HG03196 (cell line): ENCODE measurements at regions not wholly inside any gene's neighbourhood (a gene's known extent, or its start where the extent isn't known, plus 50 kb on each side); places are given as distances from the start of the nearest gene placed in this dataset.
"Not testable (repeated sequence)": the region's sequence is repeated elsewhere in the genome, so short reads cannot be mapped to it uniquely, and the experiment has no call there.

Experiments used
- ATAC-seq: cut with Tn5 transposase; IDR thresholded peaks from one replicate; pipeline ENCODE4 v1.9.1; 2021; ENCODE audit not compliant: unreplicated experiment

GRCh38 chr20:48411919-48412522 lies 415.8 kb downstream of the PREX1 start:
- no peak for ATAC-seq

- ATAC-seq = no peak
Measured at GRCh38 chr20:48411245-48411644, 416.6 kb downstream of the PREX1 start.

GRCh38 chr20:48409055-48409615 lies 418.7 kb downstream of the PREX1 start:
- ATAC-seq = no peak

DNA sequence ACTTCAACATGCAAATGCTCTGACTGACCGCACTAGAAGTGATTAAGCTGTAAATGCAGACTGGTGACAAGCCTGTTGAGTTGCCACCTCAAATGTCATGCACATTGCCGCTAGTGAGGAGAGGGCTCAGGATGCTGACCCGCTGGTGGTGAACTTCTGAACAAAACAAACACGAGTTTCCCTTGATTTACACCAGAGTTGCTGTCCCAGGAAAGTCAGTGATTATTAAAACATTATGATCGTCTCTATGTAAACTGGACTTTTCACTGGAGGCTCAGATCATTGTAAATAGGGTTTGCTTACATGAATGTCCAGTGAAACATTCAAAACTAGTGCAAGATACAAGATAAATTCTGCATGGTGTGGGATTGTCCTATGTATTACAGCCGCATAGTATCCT lies 420.1 kb downstream of the PREX1 start:
- ATAC-seq = no peak

DNA sequence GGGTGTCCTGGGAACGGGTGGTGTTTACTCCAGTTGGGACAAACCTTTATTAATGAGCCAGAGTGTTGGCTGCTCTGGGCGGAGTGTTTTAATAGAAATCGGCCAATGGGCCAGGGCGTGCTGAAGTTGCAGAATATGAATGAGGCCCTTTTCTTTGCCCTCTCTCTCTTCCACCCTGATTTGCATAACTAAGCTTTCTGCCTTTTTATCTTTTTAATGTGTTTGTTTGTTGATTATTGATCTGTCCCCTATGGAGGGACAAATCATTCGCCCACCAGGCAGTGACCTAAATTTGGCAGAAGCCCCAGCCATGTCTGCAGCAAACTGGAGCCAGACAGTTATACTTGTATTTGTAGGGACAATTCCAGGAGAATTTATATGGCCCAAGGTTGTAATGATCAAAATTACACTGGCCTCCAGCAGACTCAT lies 420.9 kb downstream of the PREX1 start:
- no peak for ATAC-seq

DNA sequence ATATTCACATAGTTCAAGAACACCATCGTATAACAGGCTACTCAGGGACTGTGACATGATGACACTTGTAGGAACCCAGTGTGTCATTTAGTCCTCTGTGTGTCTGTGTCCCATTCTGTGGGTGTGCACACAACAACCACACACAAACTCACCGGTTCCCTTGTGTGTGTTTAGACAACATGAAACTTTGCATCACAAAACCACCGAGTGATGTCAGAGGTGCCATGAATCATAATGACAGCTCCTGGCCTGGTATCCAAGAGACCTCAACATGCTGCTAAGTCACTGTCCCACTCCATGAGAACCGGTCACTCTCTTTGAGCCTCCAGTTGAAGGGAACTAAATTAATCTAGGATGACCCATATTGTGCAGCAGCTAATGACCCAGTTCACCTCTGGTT lies 421.3 kb downstream of the PREX1 start:
- no peak for ATAC-seq

DNA sequence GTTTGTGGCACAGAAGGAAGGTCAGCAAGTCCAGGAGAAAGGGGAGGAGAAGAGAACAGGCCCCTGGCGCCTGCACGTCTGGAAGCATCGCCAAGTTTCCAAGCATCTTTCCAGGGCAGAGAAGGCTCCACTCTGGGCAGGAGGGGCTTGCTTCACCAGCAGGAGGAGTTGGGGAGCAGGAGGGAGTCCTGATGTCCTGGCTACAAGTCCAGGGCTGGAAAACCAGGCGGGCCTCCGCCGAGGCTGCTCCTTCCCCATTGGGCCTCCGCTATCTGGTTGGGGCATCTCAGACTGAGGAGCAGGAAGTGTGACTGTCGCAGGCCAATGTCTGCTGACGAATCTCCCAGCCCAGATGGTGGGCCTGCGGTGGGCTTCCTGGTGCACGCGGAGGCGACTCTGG lies 421.9 kb downstream of the PREX1 start:
- ATAC-seq = no peak

- no peak for ATAC-seq
Measured at GRCh38 chr20:48404598-48404997, 423.2 kb downstream of the PREX1 start.

- ATAC-seq = no peak
Measured at GRCh38 chr20:48403167-48403761, 424.5 kb downstream of the PREX1 start.

- ATAC-seq = no peak
Measured at GRCh38 chr20:48401359-48401758, 426.4 kb downstream of the PREX1 start.

DNA sequence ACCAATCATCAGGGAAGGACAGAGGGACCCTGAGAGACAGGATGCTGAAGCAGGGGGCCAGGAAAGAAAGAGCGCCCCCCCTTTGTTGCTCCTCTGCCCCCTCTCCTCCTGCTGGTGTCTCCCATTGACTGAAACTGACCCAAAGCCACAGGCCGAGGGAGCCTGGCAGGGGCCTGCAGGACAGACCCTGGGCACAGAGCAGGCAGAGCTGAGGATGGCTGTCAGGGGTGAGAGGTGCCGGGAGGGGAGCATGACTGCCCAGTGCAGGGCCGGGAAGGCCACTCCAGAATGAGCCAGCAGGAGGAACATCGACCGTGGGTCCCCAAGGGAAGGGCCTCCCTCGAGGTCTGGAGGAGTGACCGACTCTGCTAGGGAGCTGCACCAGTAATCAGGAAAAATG lies 427.8 kb downstream of the PREX1 start:
- no peak for ATAC-seq

- ATAC-seq = no peak
Measured at GRCh38 chr20:48398506-48399449, 429.0 kb downstream of the PREX1 start.

DNA sequence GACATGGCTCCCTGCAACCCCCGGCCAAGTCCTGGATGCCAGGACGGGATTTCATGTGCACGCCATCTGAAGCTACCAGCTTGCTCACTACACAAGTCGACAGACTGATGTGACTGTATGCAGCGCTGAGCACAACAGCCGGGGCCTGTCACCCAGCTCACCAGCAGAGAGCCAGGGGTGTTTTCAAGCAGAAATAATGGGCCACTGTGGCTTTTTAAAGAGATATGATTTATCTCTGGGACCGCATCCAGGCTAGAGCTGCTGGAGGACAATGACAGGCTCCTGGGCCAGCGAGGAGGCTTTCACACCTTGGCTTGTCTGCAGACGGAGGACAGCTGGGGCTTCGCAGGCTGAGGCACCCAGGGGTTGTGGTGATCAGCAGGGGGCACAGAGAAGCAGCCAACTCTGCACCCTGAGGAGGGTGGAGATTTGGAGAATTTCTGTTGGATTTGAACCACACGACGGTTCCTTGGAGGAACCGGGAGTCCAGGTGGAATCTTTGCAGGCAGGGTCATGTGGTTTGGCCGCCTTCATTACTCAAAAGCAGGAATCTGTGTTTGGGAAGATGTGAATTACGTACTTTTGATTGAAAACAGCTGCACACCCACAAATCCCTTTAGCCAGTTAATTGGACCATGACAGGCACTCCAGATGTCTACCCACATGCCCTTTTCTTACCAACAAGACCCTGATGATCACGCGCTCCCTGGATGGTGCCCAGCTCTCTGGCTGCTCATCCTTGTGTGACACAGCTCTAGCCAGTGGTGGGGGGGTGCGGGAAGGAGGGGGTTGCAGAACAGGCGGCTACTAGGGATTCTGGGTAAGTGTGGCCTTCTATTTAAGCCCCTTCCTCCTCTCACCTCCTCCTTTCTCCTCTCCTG lies 430.6 kb downstream of the PREX1 start:
- not testable (repeated sequence) for ATAC-seq

- no peak for ATAC-seq
Measured at GRCh38 chr20:48395816-48396546, 431.8 kb downstream of the PREX1 start.

GRCh38 chr20:48394415-48395081 lies 433.3 kb downstream of the PREX1 start:
- ATAC-seq = no peak

DNA sequence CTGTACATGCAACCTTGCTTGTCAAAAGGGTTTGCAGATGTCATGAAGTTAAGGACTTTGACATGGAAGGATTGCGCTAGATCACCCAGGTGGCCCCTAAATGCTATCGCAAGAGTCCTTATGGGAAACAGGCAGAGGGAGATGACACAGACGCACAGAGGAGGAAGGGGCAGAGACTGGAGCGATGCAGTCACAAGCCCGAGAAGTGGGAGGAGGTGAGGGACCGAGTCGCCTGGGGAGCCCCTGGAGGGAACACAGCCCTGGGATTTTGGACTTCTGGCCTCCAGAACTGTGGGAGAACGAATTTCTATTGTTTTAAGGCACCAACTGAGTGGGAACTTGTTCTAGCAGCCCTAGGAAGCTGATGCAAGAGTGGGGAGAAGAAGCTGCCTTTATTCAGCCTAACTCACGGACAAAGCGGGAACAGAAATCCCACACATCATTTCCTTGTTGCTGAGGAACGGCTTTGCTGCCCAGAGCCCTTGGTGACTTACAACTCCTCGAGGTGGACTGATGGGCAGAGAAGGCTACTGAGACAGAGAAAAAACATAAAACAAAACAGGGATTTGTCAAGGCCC lies 434.0 kb downstream of the PREX1 start:
- no peak for ATAC-seq

DNA sequence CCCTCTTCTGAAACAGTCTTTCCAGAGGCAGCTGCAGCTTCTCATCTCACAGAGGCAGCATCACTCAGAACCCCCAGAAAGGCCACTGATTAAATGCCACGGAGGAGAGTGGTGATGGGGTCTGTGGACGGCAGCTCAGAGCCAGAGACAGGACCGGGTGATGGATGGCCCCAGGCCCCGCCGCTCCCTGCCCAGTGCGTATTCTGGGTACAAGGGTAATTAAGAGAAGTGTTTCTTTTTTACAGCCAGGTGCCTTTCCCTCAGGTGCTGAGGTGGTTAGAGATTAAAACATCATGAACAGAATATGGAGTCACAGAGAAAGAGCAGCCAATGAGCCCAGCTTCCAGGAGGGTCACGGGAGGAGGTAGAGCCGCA lies 434.5 kb downstream of the PREX1 start:
- no peak for ATAC-seq

DNA sequence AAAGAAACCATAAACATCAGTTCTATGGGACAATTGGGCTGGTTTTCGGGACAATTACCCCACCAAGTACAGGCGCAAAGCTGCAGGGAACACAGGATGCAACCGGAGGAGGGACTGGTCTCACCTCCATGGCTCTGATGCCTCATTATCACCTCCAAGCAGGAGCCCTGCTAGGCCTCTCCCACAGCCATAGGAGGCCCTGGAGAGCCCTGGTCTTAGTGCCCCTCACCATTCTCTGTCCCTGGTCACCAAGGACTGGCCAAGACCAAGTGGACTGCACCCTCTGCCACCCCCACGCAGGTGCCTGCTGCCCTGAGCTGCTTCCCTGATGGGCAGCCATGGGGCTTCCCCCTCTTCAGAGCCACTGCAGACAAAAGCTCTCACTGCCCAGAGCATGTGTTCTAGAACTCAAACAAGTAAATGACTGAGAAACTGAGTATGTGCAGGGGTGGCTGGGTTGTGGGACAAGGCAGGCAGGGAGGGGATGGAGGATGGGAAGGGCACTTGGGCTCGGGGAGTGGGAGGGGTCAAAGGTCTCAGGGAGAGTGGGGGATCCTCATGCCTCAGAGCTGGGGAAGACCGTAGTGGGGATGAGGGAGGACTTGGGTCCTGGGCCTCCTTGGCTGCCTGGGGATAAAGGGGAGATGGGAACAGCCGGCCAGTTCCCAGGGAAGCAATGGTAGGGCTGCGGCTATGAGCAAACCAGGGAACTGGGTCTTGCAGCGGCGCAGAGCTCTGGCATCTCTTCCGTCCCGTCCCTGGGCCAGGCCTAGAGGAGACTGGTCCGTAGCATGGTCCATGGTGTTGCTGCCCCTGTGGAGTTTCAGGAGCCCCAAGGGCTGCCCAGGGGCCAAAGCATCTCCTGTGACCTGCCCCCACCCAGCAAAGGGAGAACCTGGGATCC lies 435.1 kb downstream of the PREX1 start:
- ATAC-seq = no peak
